Transverse colon (tissue), 4 donors: ENCODE measurements at regions not wholly inside any gene's neighbourhood (a gene's known extent, or its start where the extent isn't known, plus 50 kb on each side); places are given as distances from the start of the nearest gene placed in this dataset.
A peak's percentile ranks its signal among the peaks of the same experiment; 100 is the strongest.

Source experiments
- POLR2A ChIP-seq: fragments of 450-650 bp; IDR thresholded peaks from one replicate; pipeline ENCODE4 v1.6.1; 2016; ENCODE audit warnings: antibody characterized with exemption, mild to moderate bottlenecking, moderate library complexity
- POLR2AphosphoS5 ChIP-seq, 3 donors: sonication (generic); formaldehyde crosslinking; IDR thresholded peaks; one replicate each; pipeline ENCODE4 v1.6.1; 2016; ENCODE audit warnings: antibody characterized with exemption in 3 of 3
- TF ChIP-seq, protein P1 (sequence below), 5 experiments: fragments of 200-600 bp in 3 of 5; fragments of 450-650 bp in 2 of 5; sonication (generic) in 3 of 5; IDR thresholded peaks; 1 replicate in 2 of 5; 2 replicates in 3 of 5; pipeline ENCODE4 v1.5.1; 2016 to 2017; ENCODE audit warnings: antibody characterized with exemption in 5 of 5, inconsistent platforms in 3 of 5, mild to moderate bottlenecking in 2 of 5, moderate library complexity in 1 of 5

DNA sequence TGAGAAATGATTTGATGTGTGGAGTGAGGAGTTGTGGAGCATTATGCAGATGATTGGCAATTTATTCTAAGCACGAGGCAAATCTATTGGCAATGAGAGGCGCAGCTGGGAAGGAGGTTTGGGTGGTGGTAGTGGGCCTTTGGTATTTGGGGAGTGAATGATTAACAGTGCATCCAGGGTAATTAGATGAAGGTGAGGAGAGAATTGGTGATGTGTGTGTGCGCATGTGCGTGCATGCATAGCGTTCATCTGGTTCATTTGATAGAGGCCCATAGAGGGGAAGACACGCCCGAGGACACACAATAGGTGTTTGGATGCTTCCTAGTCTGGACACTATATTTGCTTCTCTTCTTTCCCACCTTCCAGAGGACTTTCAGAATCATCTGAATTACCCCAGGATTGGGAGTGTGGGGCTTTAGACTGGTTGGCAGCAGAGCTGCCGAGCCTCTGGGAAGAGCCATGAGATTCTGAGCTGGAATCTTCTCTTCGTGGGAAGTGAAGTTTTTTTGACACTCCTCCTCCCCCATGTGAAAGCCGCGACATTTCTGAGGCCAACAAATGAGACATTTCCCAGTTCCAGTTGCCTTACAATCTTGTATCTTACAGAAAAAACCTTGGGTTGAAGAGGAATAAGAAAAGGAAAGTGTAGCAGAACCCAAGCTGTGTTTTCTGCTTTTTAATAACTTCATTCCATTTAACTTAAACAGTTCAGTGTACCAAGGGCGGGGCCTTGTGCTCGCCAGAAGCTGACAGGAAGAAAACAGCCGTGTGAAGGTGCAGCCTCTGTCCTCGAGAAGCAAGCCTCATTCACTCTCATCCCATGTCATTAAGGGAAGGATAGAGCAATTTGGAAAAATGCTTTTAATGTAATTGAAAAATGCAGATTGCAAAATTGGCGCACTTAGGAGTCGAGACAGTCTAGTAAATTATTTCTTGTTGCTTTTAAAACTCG is 65.2 kb downstream of the SLC25A47 start:
- TF ChIP-seq, protein P1, sequence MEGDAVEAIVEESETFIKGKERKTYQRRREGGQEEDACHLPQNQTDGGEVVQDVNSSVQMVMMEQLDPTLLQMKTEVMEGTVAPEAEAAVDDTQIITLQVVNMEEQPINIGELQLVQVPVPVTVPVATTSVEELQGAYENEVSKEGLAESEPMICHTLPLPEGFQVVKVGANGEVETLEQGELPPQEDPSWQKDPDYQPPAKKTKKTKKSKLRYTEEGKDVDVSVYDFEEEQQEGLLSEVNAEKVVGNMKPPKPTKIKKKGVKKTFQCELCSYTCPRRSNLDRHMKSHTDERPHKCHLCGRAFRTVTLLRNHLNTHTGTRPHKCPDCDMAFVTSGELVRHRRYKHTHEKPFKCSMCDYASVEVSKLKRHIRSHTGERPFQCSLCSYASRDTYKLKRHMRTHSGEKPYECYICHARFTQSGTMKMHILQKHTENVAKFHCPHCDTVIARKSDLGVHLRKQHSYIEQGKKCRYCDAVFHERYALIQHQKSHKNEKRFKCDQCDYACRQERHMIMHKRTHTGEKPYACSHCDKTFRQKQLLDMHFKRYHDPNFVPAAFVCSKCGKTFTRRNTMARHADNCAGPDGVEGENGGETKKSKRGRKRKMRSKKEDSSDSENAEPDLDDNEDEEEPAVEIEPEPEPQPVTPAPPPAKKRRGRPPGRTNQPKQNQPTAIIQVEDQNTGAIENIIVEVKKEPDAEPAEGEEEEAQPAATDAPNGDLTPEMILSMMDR (IDR thresholded peaks at IDR 0.05): no peak
- TF ChIP-seq POLR2A: no peak
- TF ChIP-seq POLR2AphosphoS5 (IDR thresholded peaks at IDR 0.05): peak in 1 of 3 donors; percentile 34
